Muscle of back (tissue), 3 donors: ENCODE measurements at regions not wholly inside any gene's neighbourhood (a gene's known extent, or its start where the extent isn't known, plus 50 kb on each side); places are given as distances from the start of the nearest gene placed in this dataset.
A peak's percentile ranks its signal among the peaks of the same experiment; 100 is the strongest.

Experiments
- DNase-seq, 3 donors: peaks; one replicate each; pipeline versions ENCODE4 v3.0.0 to v3.0.0-alpha.2; 2013

- no peak for DNase-seq
These were observed 439.8 kb upstream of the JARID2 start for GRCh38 chr6:14806101-14806500.

GRCh38 chr6:14807130-14807529, 438.7 kb upstream of the JARID2 start:
- DNase-seq: peak in 1 of 3 donors; percentile 52

- no peak for DNase-seq
These were observed 437.9 kb upstream of the JARID2 start for GRCh38 chr6:14807971-14808370.

GRCh38 chr6:14810021-14810420, 435.8 kb upstream of the JARID2 start:
- no peak for DNase-seq

- DNase-seq: peak in 1 of 3 donors; percentile 71
These were observed 434.0 kb upstream of the JARID2 start for GRCh38 chr6:14811775-14812428.

- no peak for DNase-seq
These were observed 431.9 kb upstream of the JARID2 start for GRCh38 chr6:14814016-14814415.

GRCh38 chr6:14816116-14816859, 429.6 kb upstream of the JARID2 start:
- no peak for DNase-seq

GRCh38 chr6:14817074-14817473, 428.8 kb upstream of the JARID2 start:
- DNase-seq: no peak

GRCh38 chr6:14818422-14818884, 427.4 kb upstream of the JARID2 start:
- no peak for DNase-seq

GRCh38 chr6:14819001-14819400, 426.9 kb upstream of the JARID2 start:
- DNase-seq: no peak

- DNase-seq: no peak
These were observed 425.9 kb upstream of the JARID2 start for GRCh38 chr6:14819840-14820420.

GRCh38 chr6:14822012-14822553, 423.8 kb upstream of the JARID2 start:
- DNase-seq: no peak

GRCh38 chr6:14822679-14823078, 423.2 kb upstream of the JARID2 start:
- peak in 1 of 3 donors; percentile 51 for DNase-seq

GRCh38 chr6:14824060-14824459, 421.8 kb upstream of the JARID2 start:
- DNase-seq: peak in 1 of 3 donors; percentile 50

GRCh38 chr6:14824484-14825275, 421.2 kb upstream of the JARID2 start:
- peak in 2 of 3 donors; percentile 64 to 85 for DNase-seq

- DNase-seq: no peak
These were observed 419.4 kb upstream of the JARID2 start for GRCh38 chr6:14826456-14826855.

- no peak for DNase-seq
These were observed 418.5 kb upstream of the JARID2 start for GRCh38 chr6:14827354-14827753.

- DNase-seq: no peak
These were observed 417.7 kb upstream of the JARID2 start for GRCh38 chr6:14828201-14828611.

GRCh38 chr6:14831070-14831469, 414.8 kb upstream of the JARID2 start:
- no peak for DNase-seq

- DNase-seq: no peak
These were observed 413.9 kb upstream of the JARID2 start for GRCh38 chr6:14831937-14832336.

- no peak for DNase-seq
These were observed 413.4 kb upstream of the JARID2 start for GRCh38 chr6:14832427-14832826.
